Stimulated activated CD8-positive, alpha-beta memory T cell treated with anti-CD3 and anti-CD28 coated beads, Interleukin-4, amount 100 ng/mL, for 24 hours (primary cell): ENCODE measurements at regions not wholly inside any gene's neighbourhood (a gene's known extent, or its start where the extent isn't known, plus 50 kb on each side); places are given as distances from the start of the nearest gene placed in this dataset.
A peak's percentile ranks its signal among the peaks of the same experiment; 100 is the strongest.

Source experiments
- DNase-seq: peaks from one replicate; pipeline ENCODE4 v3.0.0-alpha.2; 2020; ENCODE audit warnings: low read depth

DNA sequence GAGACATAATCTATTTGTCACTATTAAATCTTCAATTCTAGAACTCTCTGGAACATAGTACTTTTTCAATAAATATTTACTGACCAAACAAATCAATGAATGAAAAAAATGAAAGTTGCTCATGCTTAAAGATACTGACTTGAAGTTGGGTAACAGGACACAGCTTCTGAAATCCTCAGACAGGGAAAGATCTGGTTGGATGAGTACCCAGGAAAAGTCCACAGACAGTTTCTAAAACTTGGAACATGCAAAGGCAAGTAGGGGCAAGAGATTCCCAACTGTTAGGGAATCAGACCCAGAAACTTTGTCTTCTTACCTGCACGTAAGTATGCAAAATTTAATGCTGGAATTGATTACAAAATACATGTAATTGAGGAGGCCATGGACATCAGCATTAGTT, 366.2 kb downstream of the ACTL7B start:
- no peak for DNase-seq

DNA sequence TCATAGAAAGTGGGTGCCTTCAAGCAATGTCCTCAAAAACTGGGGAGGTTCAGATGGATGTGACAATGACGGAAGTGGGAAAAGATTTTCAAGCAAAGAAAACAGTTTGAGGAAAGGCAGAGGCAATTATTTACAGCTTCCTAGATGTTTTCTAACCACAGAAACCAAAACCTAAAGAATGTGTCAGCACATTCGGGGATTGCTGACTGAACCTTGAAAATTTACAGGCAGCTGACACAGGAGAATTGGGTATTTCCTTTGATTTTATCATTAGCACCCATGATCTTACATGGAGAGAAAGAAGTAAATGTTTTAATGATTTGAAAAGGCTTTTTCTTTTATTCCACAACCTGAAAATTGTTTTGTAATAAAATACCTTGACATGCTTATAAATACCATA, 369.0 kb downstream of the ACTL7B start:
- DNase-seq, result no peak

DNA sequence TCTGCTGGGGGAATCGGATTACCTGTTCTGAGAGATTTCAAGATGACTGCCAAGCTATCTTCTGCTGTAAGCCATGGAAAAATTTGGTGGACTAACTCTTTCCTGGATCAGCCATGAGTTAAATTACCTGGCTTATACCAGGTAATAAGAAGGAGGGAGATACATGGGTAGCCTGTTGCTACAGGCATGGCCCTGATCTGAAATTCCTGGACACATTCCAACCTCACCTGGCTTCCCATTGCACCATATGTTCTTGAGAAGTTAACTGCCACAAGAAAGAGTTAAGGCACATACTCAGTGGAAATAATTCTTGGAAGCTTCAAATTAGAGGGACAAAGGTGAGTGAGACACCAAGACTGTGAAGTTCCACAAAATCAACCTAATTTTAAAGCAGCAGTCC, 371.3 kb downstream of the ACTL7B start:
- no peak for DNase-seq

DNA sequence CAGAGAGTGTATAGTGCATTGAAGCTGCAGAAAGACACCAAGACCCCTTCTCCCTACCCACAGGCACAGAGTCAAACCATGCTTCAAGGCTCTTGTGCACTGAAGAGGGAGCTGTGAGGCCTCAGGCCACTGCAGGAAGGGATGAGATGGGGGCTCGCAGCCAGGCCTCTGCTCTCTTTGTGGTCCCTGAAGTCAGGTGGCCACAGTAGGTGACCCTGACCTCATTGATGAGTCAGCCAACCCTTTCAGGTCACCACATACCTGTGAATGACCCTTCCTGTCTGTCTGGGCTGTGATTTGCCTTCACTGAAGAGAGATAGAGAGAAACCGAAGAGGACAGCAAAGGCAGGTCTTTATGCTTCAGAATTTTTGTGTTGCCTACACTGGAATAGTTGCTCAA, 372.1 kb downstream of the ACTL7B start:
- no peak for DNase-seq

DNA sequence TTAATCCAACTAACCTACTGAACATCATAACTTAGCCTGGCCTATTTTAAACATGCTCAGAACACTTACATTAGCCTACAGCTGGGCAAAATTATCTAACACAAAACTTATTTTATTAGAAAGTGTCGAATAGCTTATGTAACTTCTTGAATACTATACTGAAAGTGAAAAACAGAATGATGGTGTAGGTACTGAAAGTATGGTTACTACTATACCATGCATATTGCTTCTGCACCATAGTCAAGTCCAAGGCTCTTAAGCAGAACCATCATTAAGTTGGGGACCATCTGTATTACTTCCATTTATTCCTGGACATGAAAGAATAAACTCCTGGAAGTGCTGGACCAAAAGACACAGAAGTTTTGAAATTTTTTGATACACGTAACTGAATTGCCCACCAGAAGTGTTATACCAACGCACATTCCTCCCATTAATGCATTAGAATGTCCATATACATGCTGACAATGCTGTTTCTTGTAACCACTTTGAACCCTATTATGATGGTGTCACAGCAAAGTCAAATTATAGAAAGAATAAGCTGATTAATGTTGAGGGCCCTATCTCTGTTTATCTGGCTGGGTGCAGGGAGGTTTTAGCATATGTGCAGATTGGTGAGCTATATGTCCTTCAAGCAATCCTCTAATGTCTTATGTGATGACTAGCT, 375.7 kb downstream of the ACTL7B start:
- DNase-seq, result no peak

DNA sequence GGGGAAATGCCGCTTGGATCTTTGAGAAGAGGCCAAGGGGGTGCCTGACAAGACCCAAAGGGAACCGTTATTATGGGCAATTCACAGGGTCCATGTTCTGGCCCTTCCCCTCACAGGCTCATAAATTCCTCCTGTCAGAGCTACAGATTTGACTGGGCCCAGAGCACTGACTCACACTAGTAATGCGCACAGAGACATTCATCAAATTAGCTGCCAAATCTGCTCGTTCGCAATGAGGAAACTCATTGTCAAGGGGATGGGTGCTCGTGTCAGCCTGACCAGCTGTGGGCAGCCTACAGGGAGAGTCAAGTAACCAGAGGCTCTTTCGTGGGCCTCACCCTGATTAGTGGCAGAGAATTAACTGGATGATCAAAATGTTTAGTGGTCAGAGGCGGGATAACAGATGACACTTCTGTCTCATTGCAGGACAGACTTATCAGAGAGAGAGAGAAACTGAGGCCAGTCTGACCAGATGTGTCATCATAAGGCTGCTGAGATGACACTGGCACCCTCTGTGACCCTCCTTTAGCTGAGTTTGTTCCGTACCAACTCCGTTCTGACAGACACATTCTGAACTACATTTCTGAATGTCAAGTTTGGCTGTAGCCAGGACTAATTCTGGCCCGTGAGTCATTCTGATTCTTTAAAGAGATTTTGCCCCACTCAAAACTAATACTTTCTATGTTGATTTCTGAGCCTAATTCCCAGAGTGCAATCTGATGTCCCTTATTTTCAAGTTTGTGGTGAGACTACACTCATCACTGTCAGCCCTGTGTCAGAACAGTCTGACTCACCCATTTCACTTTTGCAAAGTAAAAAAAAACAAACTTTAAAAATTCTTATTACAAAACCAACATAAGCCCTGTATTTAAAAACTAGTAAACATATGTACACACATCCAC, 377.1 kb downstream of the ACTL7B start:
- DNase-seq, result no peak

DNA sequence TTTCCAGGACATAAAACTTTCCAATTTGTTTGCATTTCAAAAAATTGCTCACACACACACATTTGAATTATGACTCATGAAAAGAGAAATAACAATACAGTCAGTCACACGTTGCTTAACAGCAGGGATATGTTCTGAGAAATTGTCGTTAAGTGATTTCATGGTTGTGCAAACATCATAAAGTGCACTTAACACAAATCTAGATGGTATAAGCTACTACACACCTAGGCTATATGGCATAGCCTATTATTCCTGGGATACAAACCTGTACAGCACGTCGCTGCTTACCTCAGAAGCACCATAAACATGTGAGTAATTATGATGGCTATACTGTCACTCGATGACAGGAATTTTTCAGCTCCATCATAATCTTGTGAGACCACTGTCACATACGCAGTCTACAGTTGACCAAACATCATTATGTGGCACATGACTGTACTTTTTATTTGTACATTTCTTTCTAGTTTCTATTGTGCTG, 378.2 kb downstream of the ACTL7B start:
- no peak for DNase-seq

DNA sequence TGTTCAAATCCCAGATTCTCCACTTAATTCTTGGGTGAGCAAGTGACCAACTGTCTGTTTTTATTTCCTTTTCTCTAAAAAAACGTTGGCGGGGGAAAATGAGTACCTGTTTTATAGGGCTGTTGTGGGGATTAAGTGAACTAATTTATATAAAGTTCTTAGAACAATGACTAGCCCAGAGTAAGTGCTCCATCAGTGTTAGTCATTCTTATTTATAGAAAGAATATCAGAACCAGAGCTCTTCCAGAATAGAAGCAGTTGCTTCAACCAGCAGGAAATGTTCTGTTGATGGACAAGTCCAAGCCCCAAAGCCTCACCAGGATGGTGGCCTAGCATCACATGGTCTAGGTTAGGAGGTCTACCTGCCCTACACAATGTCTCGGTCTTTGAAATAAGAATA, 379.2 kb downstream of the ACTL7B start:
- DNase-seq, result no peak

DNA sequence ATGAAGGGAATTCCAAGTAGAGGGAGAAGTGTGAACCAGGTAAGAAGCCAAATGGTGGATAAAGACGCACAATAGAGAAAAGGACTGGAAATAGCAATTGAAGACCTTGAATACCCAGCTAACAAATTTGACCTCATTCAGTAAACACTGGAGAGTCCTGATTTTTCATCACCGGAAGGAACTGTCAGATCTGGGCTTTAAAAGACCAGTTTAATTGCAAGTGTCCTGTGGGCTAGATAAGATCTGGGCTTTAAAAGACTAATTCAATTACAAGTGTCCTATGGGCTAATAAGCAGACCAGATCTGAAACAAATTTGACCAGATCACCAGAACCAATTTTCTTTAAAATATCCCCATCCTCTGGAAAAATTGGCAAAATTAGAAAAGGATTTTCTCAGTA, 380.0 kb downstream of the ACTL7B start:
- DNase-seq, result no peak

DNA sequence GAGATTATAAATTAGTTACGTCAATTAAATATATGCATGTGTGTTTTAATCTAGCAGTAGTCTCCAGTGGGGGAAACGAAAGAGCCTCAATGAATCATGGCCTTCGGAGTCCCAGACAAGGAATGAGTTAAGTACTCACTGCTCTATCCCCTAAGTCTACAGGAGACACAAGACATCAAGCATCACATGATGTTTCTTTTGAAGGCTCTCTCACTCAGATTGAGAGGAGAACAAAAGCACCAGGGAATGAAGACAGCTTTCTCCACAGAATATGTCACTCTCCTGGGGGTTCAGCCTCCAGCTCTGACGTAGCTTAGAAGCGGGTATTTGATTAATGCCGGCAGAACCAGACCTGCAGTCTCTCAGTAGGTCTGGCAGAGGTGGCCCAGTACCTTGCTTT, 381.4 kb downstream of the ACTL7B start:
- DNase-seq, result no peak

DNA sequence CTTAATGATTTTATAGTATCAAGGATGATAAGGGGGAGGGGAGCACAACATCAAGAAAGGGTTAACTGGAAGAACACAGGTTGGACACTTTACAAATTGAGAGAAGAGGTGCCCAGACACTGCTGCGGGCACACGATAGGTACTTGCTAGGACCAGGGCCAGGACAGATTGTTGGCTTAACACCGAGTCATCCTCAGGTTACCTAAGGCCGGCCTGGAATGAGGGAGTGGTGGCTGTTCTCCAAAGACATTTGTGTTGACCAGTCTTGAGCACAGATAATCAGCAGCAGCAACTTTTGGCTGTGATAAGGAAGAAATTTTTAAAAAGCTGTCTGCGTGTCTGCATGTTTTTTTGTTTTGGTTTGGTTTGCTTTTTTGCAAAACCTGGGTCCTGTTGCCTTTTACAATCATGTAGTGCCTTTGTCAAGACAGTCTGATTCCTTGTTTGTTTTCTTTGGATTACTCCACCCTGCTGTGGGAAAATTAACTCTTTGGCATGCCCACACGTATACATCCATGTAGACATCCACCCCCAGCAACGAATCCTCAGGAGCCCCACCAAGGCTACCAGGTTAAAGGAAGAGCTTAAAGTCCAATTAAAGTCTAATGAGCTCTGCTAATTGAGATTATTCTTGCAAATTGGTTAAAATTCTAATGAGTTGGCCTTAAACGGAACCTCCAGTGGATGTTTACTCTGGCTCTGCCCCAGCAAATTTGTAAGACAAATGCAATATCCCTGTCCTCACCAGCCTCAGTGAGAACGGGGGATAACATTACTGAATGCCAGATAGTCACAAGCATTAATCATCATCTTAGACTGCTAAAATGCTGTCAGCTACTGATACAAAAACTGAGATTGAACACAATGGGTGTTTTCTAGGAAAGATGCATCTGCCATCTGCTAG, 382.3 kb downstream of the ACTL7B start:
- no peak for DNase-seq

DNA sequence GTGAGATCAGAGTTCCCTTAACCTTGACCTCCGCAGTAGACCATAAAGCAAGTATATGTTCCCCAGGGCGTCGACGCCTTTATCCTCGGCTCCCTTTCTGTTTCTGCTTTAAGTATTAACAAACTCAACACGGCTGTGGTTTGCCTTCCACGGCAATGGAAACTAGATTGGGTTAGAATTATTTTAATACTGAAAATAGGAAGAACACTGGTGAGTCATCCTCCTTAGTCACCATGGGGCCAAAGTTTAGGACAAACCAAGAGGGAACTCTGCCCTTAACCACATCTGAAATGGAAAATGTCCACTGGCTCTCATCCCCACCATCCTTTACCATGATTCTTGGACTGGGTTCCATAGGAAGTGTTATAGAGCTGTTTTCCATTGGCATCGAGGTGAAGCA, 386.1 kb downstream of the ACTL7B start:
- no peak for DNase-seq

DNA sequence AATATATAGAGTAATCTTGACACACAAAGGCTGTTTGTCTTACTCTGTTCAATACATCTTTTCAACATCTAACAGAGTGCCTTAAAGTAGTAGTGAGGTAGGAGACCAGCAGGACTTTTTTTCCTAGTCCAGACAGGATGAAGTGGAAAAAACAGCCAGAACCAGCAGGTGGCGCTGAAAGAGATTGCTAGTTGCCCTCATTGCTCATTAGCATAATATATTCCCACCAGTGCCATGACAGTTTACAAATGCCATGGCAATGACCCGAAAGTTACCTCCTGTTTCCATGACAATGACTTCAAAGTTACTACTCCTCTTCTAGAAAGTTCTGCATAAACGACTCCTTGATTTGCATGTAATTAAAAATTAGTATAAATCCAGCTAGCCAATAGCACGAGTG, 387.4 kb downstream of the ACTL7B start:
- peak; percentile 1 for DNase-seq

DNA sequence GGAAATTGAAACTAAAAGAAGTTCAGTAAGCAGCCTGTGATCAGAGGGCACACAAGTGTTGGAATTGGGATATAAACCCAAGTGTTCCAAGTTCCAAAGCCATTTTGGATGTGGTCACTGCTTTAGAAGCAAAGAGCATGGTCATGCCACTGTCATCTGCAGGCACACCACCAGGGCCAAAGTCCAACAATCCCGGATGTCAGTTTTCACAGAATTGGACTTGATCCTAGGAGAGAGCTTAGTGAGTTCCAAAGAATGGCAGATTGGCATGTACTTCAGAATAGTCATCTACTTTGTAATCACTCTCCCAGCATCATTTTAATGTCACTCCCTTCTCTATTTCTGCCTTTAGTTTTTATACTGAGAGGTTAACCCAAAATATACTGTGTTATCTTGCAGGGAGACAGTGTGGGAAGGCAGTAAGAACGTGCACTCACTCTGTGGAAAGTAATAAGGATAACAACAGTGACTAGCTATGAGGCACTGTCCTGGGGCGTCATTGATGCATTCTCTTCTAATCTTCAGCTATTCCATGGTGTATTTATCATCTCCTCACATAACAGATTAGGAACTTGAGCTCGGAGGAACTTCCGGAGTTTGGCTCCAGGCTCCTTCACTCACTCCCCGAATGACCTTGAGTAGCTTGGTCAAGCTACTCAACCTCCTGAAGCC, 388.0 kb downstream of the ACTL7B start:
- DNase-seq, result no peak

DNA sequence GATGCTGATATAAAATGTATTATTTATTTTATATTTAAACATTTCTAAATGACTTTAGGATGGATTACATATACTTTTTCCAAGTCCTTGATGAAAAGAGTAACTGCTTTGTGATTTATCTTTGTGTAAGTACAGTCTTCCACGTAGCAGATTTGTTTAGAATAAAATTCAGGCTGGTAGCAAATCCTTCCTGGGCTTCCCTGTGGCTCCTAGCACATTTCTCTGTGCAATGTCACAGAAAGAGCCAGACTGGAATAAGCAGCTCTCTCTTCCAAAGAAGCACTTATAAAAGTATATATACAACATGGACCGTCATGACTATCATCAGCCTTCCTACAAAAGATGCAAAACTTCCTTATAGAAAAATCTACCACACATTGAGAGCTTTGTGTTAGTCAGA, 388.6 kb downstream of the ACTL7B start:
- DNase-seq, result no peak

DNA sequence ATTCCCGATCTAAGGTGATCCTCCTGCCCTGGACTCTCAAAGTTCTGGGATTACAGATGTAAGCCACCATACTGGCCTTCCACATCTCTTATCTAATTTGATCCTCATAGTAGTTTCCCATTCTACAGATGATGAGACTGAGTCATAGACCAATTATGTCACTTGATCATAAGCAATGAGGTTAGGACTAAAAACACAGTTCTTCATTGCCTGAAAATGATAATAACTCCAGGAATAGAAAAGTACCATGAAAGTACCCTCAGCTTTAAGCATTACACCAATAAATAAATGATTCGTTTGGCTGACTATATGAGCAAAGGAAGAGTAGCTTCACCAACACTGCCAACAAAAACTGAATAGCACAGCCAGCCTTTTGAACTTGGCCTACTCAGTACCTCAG, 389.5 kb downstream of the ACTL7B start:
- no peak for DNase-seq

DNA sequence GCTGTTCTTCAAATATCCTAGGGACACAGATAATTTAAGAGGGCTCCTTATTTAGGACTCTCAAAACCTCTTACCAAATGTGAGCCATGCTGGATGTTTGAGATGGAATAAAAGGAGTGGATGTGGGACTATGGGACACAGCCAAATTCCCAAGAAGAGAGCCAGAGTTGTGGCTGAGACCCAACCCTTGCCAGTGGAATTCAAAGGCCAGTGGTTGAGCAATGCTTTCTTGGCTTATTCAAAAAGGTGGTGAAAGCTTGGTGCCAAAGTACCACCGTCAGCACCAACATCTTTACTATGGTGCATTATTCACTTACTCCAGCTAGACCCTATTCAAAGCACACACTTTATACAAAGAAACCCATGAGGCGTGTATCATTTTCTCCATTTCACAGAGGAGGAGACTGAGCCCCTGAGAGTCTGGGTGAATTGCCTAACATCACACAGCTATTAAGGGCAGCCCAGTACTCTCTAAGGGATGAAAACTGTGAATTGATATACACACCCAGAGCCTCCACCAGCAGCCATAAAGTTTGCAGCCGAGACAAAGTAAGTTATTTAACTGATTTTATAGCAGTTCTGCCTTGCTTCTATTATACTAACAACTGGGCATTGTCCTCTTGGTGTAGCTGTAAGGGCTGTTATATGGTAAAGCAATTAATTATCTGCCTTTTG, 391.7 kb downstream of the ACTL7B start:
- no peak for DNase-seq

DNA sequence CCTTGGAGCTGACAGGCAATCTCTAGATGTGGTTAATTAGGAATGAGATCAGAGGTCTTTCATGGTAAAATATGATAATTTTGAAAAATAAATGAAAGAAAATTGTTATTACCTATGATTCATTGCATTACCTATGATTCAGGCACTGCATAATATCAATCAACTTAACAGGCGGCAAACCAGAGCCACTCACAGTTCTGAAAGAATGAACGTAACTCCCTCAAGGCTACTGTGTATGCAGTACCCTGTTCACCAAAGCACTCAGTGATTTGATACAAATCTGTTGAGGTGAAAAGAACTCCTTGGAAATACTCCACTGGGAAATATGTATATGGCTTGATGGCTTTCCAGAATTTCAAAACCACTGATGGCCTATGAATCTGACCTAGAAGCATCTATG, 398.9 kb downstream of the ACTL7B start:
- no peak for DNase-seq

DNA sequence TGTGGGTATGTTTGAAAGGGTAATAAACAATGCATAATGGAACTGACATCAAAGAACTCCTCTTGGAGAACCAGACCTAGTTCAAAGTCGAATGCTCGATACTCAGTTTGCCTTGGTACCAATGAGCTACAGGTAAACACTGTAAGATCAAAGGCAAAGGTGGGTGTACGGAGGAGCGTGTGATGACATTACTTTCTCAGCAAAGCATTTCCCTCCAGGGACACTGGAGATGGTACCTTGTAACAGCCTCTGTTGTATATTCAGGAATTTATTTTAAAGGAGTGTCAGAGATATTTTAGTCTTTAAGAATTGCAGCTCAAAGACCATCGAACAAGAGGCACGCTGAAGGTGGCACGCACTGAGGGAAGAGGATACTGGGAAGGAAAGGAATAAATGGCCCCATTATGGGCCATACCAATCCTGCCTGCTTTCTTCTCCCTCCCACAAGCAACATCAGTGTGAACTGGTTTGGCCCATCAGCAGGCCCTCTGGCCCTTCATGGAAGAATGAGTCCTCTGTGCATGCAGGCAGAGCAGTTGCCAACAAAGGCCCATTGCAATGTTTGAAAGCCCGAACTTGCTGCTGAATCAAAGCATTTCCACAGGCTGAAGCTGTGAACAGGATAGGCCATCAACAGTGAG, 410.2 kb downstream of the ACTL7B start:
- DNase-seq, result no peak

DNA sequence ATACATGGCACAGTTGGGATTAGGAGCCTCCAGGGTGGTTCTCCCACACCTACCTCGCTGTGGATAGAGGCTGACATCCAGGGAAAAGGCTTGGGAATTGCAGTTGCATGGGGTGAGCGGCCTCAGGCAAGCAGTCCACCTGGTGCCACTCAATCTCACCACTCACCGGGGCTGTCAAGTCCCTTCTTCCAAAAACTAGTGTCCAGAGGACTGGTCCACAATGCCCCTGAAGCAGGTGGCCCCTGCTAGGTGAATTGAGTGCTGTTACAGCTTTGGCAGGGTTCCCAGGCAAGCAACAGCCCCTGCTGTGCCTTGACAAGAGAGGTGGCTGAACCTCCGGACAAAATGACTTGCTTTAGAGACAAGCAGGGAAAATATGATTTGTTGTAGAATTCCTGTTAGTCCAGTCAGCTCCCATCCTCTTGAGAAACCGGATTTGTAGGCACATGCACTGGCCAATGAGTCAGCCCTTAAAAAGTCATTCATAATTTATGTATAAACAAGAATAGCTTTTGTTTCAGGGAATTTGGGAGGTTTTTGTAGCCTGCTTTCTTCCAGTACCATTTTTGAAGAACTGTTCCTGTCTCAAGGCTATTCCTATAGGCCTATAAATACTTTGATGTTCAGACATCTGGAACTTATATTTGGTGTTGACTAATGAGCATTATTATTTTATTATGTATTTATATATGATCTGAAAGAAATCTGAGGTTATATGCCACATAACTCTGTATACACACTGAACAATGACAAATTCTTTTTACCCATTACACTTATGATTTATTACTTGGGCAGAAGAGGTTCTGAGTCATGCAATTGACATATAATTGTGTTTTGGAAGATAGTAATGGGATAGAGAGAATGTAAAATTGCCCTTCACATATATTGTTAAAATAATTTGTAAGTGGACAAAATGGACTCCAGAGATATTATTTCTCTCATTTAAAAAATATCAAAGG, 411.1 kb downstream of the ACTL7B start:
- DNase-seq, result no peak
